HG02759 (cell line): ENCODE measurements at regions not wholly inside any gene's neighbourhood (a gene's known extent, or its start where the extent isn't known, plus 50 kb on each side); places are given as distances from the start of the nearest gene placed in this dataset.
"Not testable (repeated sequence)": the region's sequence is repeated elsewhere in the genome, so short reads cannot be mapped to it uniquely, and the experiment has no call there.

Experiments used
- ATAC-seq: cut with Tn5 transposase; IDR thresholded peaks from one replicate; pipeline ENCODE4 v1.9.1; 2021; ENCODE audit warnings: mild to moderate bottlenecking, moderate library complexity; ENCODE audit not compliant: unreplicated experiment

- ATAC-seq, result no peak
These were observed 493.2 kb upstream of the KLF6 start for GRCh38 chr10:4278186-4278585.

- no peak for ATAC-seq
These were observed 491.1 kb upstream of the KLF6 start for GRCh38 chr10:4276151-4276550.

GRCh38 chr10:4274671-4275070 lies 489.7 kb upstream of the KLF6 start:
- ATAC-seq, result not testable (repeated sequence)

DNA sequence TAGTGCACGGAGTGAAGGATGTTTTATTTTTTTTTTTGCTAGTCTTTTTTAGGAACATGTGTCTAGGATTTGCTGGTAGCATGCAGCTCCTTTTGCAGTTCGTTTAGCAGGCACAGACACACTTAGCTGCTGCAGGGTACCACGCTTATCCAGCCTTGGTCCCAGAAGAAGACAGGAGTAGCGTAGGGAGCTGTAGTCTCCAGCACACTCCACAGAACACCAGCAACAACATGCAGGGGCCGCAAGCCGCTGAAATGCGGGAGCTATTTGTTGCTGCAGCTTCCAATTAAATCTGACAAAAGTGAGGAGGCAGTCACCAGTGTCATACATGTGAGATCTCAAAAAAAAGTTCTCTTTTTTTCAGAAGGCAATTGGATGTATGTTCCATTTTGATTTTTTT lies 486.2 kb upstream of the KLF6 start:
- ATAC-seq, result no peak

DNA sequence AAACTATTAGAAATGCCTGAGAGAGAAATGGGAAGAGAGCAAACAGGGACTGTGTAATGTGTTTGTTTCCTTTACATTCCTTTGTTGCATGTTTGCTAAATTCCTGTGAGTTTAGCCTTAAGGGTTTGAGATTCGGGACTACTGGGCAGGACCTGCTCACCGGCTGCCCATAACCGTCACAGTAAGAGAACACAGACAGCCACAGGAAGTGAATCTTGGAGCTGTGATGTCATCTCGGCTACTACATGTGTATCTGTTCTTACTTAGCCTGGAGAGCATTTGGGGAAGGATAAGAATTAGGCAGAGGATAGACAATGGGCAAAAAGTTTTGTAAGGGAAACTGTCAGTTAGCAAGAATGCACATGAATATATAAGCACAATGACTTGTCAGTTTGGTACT lies 485.1 kb upstream of the KLF6 start:
- ATAC-seq, result no peak

- ATAC-seq, result not testable (repeated sequence)
These were observed 483.5 kb upstream of the KLF6 start for GRCh38 chr10:4268490-4268889.

GRCh38 chr10:4267086-4267773 lies 482.2 kb upstream of the KLF6 start:
- ATAC-seq, result no peak

DNA sequence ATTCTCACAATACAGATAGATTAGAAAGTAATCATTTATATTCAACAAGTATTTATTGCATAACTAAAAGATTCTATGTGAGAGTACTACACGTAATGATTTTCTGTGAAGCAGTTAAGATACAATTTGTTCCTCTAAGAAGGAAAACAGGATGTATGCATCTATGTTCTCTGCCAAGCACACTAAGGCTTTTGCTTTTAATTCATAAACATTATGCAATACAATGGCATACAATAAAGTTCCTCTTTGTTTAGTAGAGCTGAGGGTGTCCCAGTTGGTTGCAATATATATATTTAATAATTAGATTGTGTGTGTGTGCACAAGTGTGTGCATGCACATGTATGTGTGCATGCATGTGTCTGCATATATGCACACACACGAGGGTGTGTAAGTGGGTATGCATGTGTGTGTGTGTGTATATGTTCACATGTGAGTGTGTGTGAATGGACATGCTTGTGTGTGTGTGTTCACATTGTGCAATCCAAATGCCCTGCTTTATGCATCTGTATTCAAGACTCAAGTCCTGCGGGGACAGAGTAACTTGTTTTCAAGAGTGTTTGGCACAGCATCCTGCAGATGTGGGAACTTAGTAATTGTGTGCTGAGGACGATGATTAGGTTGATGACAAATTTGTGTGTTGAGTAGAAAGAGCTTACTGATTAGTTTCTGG lies 481.5 kb upstream of the KLF6 start:
- ATAC-seq, result no peak

DNA sequence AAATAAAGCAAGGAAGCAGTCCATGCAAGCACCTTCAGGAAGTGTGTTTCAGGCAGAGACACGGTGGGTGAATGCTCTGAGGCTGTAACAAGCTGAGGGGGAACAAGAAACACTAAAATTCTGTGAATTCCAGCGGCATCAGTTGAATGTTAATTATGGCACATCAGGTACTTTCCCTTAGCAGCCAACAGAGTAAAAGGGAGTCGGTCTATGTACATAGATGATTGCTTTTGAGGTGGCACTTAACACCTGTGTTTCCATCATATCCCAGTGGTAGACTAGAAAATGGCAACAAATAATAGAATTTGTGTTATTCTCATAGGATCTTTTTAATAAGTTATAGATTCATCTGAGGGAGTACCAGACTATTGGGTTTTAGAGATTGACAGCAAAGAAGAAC lies 481.0 kb upstream of the KLF6 start:
- no peak for ATAC-seq

DNA sequence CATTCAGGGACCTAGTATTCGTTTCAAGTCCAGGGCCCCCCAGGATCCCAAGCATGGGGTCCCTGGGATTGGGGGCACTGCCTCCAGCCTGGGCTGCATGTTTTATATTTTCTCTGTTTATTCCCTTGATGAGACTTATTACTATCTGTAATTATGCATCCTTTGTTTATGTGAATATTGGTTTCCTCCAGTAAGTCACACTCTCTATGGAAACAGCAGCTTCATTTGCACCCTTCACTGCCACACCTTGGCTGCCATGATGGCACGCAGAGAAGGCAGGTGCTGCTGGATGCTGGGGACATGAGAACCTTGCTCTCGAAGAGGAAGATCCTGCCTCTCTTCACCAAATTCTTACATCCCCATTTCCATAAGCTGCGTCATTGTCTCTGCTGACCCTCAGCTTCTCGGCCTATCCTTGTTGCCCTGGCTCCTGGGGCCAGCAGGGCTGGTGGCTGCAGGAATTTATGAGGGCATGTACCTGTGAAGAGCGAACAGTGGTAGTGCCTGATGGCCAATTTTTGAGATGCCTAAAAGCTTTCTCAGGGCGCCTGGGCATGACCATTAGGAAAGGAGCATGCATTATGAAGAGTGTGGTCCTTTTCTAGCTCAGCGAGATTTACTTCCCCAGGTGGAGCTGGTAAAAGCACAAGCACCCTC lies 479.3 kb upstream of the KLF6 start:
- ATAC-seq, result no peak

DNA sequence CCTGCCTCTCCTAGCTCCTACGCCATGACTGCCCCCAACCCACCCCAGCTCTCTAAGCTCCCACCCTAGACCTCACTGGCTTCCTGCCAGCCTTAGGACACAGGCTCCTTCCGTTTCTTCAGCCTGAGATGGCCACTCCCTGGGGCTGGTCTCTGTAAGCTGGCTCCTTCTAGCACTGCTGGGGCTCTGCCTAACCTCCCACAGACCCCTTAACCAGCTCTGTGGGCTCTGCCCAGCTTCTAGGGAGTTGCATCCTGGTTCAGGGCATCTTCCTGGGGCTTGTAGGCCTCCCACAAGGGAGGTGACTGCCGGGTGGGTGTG lies 478.6 kb upstream of the KLF6 start:
- ATAC-seq, result no peak

DNA sequence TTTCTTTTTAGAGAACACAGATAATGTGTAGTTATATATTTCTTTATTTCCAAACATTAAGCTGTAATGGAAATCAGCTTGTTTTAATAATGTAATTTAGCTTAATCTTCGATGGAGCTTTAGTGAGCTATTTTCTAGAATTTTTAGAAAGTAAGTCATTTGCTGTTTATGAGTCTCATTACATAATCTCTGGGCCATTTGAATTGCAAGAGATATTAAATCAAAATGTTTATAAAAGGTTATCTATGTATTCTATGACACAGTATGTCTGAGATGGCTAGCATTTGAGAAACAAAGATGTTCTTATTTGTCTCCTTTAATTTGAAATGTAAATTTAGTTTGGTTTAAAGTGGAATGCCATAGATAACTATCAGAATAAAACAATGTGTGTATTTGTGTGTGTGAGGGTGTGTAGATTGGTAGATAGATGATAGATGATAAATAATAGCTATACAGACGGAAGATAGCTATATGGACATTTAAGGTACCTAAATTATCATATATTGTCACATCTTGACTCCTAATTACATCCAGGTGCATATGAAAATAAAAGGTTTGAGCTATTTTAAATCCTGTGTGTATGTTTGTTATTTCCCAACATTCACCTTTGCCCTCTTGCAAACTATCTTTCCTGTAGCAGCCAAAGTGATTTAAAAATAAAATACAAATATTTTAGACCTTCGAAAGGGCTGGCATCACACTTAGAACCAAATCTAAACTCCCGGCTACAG lies 478.0 kb upstream of the KLF6 start:
- ATAC-seq, result no peak

DNA sequence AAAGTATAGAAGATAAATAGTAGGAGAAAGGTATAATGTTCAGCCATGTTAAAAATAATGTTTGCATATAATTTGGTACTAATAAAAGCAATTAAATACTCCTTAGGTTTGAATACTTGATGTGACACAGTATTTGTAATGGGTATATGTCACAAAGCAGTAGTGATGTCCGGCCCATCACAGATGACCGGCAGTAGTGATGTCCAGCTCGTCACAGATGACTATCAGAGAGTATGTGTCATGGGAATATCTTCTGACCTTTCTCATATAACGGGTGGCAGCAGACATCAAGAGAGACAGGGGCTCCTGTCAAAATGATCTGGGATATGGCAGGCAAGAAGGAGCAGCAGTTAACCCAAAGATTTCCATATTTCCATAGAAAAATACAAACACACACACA lies 477.4 kb upstream of the KLF6 start:
- ATAC-seq, result no peak

- ATAC-seq, result no peak
These were observed 475.6 kb upstream of the KLF6 start for GRCh38 chr10:4260483-4261124.

GRCh38 chr10:4257939-4258465 lies 473.0 kb upstream of the KLF6 start:
- ATAC-seq, result no peak

DNA sequence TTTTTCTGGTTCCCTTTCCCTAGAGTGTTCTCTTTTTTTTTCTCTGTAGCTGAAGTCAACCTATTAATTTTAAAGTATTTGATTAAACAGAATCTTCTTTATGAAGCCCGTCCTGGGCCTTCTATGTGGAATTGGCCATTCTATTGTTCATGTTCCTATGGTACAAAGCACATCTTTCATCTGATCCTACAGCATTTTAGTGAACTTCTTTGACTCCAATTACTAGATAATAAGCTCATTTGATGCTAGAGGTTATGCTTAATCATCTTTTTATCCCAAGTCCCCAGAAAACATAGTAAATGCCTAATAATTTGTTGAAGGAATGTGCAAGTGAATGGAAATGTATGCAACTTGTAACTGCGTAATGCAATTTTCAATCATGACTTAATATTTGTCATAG lies 472.0 kb upstream of the KLF6 start:
- ATAC-seq, result no peak

DNA sequence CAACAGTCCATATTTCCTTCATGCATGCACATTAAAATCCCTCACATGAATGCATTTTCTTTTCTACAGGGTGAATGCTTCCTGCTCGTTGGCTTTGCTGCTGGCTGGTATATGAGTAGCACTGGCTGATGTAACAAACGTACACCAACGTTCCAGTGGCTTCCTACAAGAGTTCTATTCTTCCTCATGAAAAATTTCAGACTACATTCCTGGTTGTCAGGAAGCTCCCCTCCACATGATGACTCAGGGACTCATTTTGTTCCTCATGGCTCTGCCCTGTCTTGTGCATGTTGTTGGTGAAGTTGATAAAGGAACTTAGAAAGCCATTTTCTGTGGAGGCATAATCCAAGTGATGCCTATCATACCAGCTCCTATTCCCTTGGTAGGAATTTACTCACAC lies 470.7 kb upstream of the KLF6 start:
- ATAC-seq, result no peak

- no peak for ATAC-seq
These were observed 469.3 kb upstream of the KLF6 start for GRCh38 chr10:4254101-4254994.

GRCh38 chr10:4252701-4253100 lies 467.7 kb upstream of the KLF6 start:
- no peak for ATAC-seq

DNA sequence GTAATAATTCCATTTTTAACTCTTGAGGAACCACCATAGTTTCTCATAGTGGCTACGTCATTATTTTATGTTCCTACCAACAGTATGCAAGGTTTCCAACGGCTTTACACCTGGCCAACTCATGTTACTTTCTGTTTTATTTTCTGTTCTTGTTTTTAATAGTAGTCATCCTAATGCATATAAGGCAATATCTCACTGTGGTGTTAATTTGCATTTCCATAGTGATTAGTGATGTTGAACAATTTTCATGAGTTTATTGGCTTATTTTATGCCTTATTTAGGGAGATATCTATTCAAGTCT lies 465.5 kb upstream of the KLF6 start:
- ATAC-seq, result no peak
